ENCODE measurements at regions not wholly inside any gene's neighbourhood (a gene's known extent, or its start where the extent isn't known, plus 50 kb on each side); places are given as distances from the start of the nearest gene placed in this dataset.
"Not testable (repeated sequence)": the region's sequence is repeated elsewhere in the genome, so short reads cannot be mapped to it uniquely, and the experiment has no call there.

- TF ChIP-seq POLR2AphosphoS5 (IDR thresholded peaks at IDR 0.05) (no peak), CTCF (IDR thresholded peaks at IDR 0.05 in 8 of 11, conservative IDR thresholded peaks at IDR 0.05 in 3 of 11) (no peak), POLR2A (IDR thresholded peaks at IDR 0.05) (no peak)
These were observed 542.3 kb upstream of the GRIA3 start for GRCh38 chrX:122641826-122642225.

GRCh38 chrX:122655256-122655655 is 528.8 kb upstream of the GRIA3 start:
- H3K9me3 ChIP-seq; H3K27me3 ChIP-seq (replicated peaks in 1 of 7); intact Hi-C loops (cut with DNase I; ENCODE audit: low total_unique reads); H3K4me1 ChIP-seq; H3K4me3 ChIP-seq; H3K27ac ChIP-seq; H3K36me3 ChIP-seq: not testable (repeated sequence)
- DNase-seq = peak; percentile 47
- WGBS, 5 donors = 78 to 91% (median 85%) methylated on average over 13 to 16 of the region's 16 CpGs

More at GRCh38 chrX:122641826-122642225, 542.3 kb upstream of the GRIA3 start:
- H3K9me3 ChIP-seq = no peaks in the 10 kb centered on the region
- 59 to 88% (median 64%) methylated on average over 4 of the region's 4 CpGs for WGBS, 5 donors
- no peaks in the 10 kb centered on the region for H3K27me3 ChIP-seq (replicated peaks in 1 of 7)
- DNase-seq = no peak
- no peak overlapping the region for H3K4me3 ChIP-seq
- no peaks in the 10 kb centered on the region for H3K36me3 ChIP-seq
- intact Hi-C loops (cut with DNase I; ENCODE audit: low total_unique reads) = no loop called here
- no peaks in the 10 kb centered on the region for H3K4me1 ChIP-seq
- H3K27ac ChIP-seq = no peak overlapping the region

- TF ChIP-seq POLR2AphosphoS5 (IDR thresholded peaks at IDR 0.05) = no peak
- TF ChIP-seq CTCF (IDR thresholded peaks at IDR 0.05 in 8 of 11, conservative IDR thresholded peaks at IDR 0.05 in 3 of 11) = no peak
- no peak for TF ChIP-seq POLR2A (IDR thresholded peaks at IDR 0.05)
- intact Hi-C loops (cut with DNase I; ENCODE audit: low total_unique reads) = no loop called here
- H3K4me3 ChIP-seq = no peak overlapping the region
- no peak for DNase-seq
- H3K27me3 ChIP-seq (replicated peaks in 1 of 7) = no peaks in the 10 kb centered on the region
- 35 to 79% (median 61%) methylated on average over 1 of the region's 1 CpG for WGBS, 5 donors
- no peaks in the 10 kb centered on the region for H3K4me1 ChIP-seq
- H3K9me3 ChIP-seq = no peaks in the 10 kb centered on the region
- H3K27ac ChIP-seq = no peak overlapping the region
- no peaks in the 10 kb centered on the region for H3K36me3 ChIP-seq
These were observed 517.5 kb upstream of the GRIA3 start for GRCh38 chrX:122666601-122667000.

GRCh38 chrX:122667667-122668066 is 516.4 kb upstream of the GRIA3 start:
- no peak for DNase-seq
- Histone ChIP-seq H3K27ac (no peak overlapping the region), H3K4me1 (no peaks in the 10 kb centered on the region), H3K36me3 (no peaks in the 10 kb centered on the region), H3K27me3 (replicated peaks in 1 of 7) (no peaks in the 10 kb centered on the region), H3K9me3 (no peaks in the 10 kb centered on the region), H3K4me3 (no peak overlapping the region)
- WGBS, 5 donors = 63 to 76% (median 74%) methylated on average over 3 of the region's 3 CpGs
- intact Hi-C loops (cut with DNase I; ENCODE audit: low total_unique reads) = no loop called here
- TF ChIP-seq CTCF (IDR thresholded peaks at IDR 0.05 in 8 of 11, conservative IDR thresholded peaks at IDR 0.05 in 3 of 11) (no peak), POLR2AphosphoS5 (IDR thresholded peaks at IDR 0.05) (no peak), POLR2A (IDR thresholded peaks at IDR 0.05) (no peak)

GRCh38 chrX:122703762-122704161 is 480.3 kb upstream of the GRIA3 start:
- Histone ChIP-seq H3K27ac (no peak overlapping the region), H3K9me3 (peaks cover 0 to 22% (median 0%) of the 10 kb centered on the region in 8 donors), H3K4me1 (no peaks in the 10 kb centered on the region), H3K36me3 (no peaks in the 10 kb centered on the region), H3K4me3 (no peak overlapping the region), H3K27me3 (replicated peaks in 1 of 7) (no peaks in the 10 kb centered on the region)
- intact Hi-C loops (cut with DNase I; ENCODE audit: low total_unique reads) = no loop called here
- 63 to 94% (median 76%) methylated on average over 1 of the region's 1 CpG for WGBS, 5 donors
- TF ChIP-seq CTCF (IDR thresholded peaks at IDR 0.05 in 8 of 11, conservative IDR thresholded peaks at IDR 0.05 in 3 of 11) = no peak
- no peak for TF ChIP-seq POLR2A (IDR thresholded peaks at IDR 0.05)
- no peak for TF ChIP-seq POLR2AphosphoS5 (IDR thresholded peaks at IDR 0.05)
- DNase-seq = no peak

Measured in spleen (tissue), 11 donors.